GM12878 (cell line): ENCODE measurements at regions not wholly inside any gene's neighbourhood (a gene's known extent, or its start where the extent isn't known, plus 50 kb on each side); places are given as distances from the start of the nearest gene placed in this dataset.

Experiments
- ATAC-seq: fragments of 200-7000 bp; cut with Tn5 transposase; 3 replicates; pipeline ENCODE4 v1.9.1; 2020; ENCODE audit warnings: mild to moderate bottlenecking, moderate library complexity
- BruUV-seq: library from RNA; stranded (reverse); fragments of 400-500 nt; replicated peaks from 2 replicates; lab custom pipeline; 2021; lab: Mats Ljungman, UMichigan
- CTCF ChIA-PET: fragments of 300-600 bp; sonication (Branson Sonifier 250); formaldehyde crosslinking; extraction: SDS; loops from one replicate; lab custom pipeline; 2021; ENCODE audit warnings: inconsistent platforms; lab: Yijun Ruan, JAX
- POLR2A ChIA-PET: fragments of 350-600 bp; formaldehyde crosslinking; extraction: SDS; loops from one replicate; lab custom pipeline; 2021; ENCODE audit warnings: inconsistent platforms; lab: Charles Lee
- RAD21 ChIA-PET: fragments of 300-600 bp; sonication (Branson Sonifier 250); formaldehyde crosslinking; loops from one replicate; lab custom pipeline; 2023; ENCODE audit warnings: antibody characterized with exemption; ENCODE audit not compliant: unreplicated experiment; lab: Charles Lee
- SMC1A ChIA-PET: fragments of 300-600 bp; sonication (Branson Sonifier 250); formaldehyde crosslinking; loops from one replicate; lab custom pipeline; 2023; ENCODE audit not compliant: unreplicated experiment, uncharacterized antibody; lab: Charles Lee
- DNase-seq: peaks from one replicate; pipeline ENCODE4 v3.0.0-alpha.2; 2011; ENCODE audit warnings: low read depth, low spot score
- FAIRE-seq: peaks from 3 replicates; lab custom pipeline; 2011; peaks lifted over from hg19 to GRCh38; lab: Jason Lieb, UNC
- H2AFZ ChIP-seq: 2 replicates; pipeline ENCODE4 v1.6.0; 2011; ENCODE audit warnings: low read depth, low read length, control low read depth; ENCODE audit not compliant: control insufficient read depth
- H3K27ac ChIP-seq: 2 replicates; pipeline ENCODE4 v1.5.1; 2011; ENCODE audit warnings: control low read depth; ENCODE audit not compliant: control insufficient read depth, insufficient read depth
- H3K27me3 ChIP-seq, 2 experiments: replicated peaks in 1 of 2; 2 replicates each; pipeline versions ENCODE4 v1.6.0 to v1.6.1; 2011; ENCODE audit warnings: low read length in 1 of 2; ENCODE audit not compliant: control insufficient read depth in 2 of 2, insufficient read depth in 2 of 2
- H3K36me3 ChIP-seq, 2 experiments: 2 replicates each; pipeline ENCODE4 v1.5.1; 2011; ENCODE audit warnings: low read length in 1 of 2; ENCODE audit not compliant: control insufficient read depth in 2 of 2, insufficient read depth in 2 of 2
- H3K4me1 ChIP-seq: 2 replicates; pipeline ENCODE4 v1.6.1; 2011; ENCODE audit warnings: mild to moderate bottlenecking, low read length, moderate library complexity, mixed read lengths; ENCODE audit not compliant: control insufficient read depth, insufficient read depth
- H3K4me2 ChIP-seq: 2 replicates; pipeline ENCODE4 v1.6.0; 2011; ENCODE audit warnings: control low read depth; ENCODE audit not compliant: control insufficient read depth, insufficient read depth
- H3K4me3 ChIP-seq: fragments of 200-600 bp; sonication (generic); 2 replicates; pipeline ENCODE4 v1.5.1; 2016
- H3K79me2 ChIP-seq: 2 replicates; pipeline ENCODE4 v1.6.0; 2011; ENCODE audit warnings: low read length; ENCODE audit not compliant: control insufficient read depth, insufficient read depth
- H3K9ac ChIP-seq: 2 replicates; pipeline ENCODE4 v1.8.0; 2011; ENCODE audit warnings: low read length, control low read depth, mixed read lengths; ENCODE audit not compliant: control insufficient read depth, insufficient read depth
- H3K9me3 ChIP-seq: replicated peaks from 3 replicates; pipeline ENCODE4 v1.5.1; 2011; ENCODE audit warnings: mild to moderate bottlenecking, low read length; ENCODE audit not compliant: control insufficient read depth, insufficient read depth
- H4K20me1 ChIP-seq: 2 replicates; pipeline ENCODE4 v1.6.0; 2011; ENCODE audit not compliant: control insufficient read depth, insufficient read depth
- BACH1 ChIP-seq: fragments of 450-650 bp; IDR thresholded peaks from 2 replicates; pipeline ENCODE4 v1.6.1; 2017; ENCODE audit warnings: mild to moderate bottlenecking, borderline replicate concordance
- BMI1 ChIP-seq: fragments of 450-650 bp; IDR thresholded peaks from 2 replicates; pipeline ENCODE4 v1.6.1; 2016; ENCODE audit warnings: mild to moderate bottlenecking, moderate library complexity, borderline replicate concordance
- BRCA1 ChIP-seq: IDR thresholded peaks from 2 replicates; pipeline ENCODE4 v1.6.1; 2011; ENCODE audit warnings: low read depth, low read length, improper control_type of control experiment
- FOS ChIP-seq: IDR thresholded peaks from 3 replicates; pipeline ENCODE4 v1.6.1; 2011; ENCODE audit warnings: borderline replicate concordance; ENCODE audit not compliant: insufficient read length; ENCODE audit errors: extremely low read depth
- HDGF ChIP-seq: fragments of 450-650 bp; IDR thresholded peaks from 2 replicates; pipeline ENCODE4 v1.6.1; 2016; ENCODE audit warnings: antibody characterized with exemption
- MLLT1 ChIP-seq: fragments of 450-650 bp; IDR thresholded peaks from 2 replicates; pipeline ENCODE4 v1.6.1; 2016; ENCODE audit warnings: mild to moderate bottlenecking
- NBN ChIP-seq: fragments of 450-650 bp; IDR thresholded peaks from 2 replicates; pipeline ENCODE4 v1.6.1; 2016
- PAX8 ChIP-seq: fragments of 450-650 bp; IDR thresholded peaks from 2 replicates; pipeline ENCODE4 v1.6.1; 2017; ENCODE audit warnings: mild to moderate bottlenecking, moderate library complexity
- POLR2AphosphoS2 ChIP-seq: IDR thresholded peaks from 2 replicates; pipeline ENCODE4 v1.6.1; 2011; ENCODE audit warnings: low read depth, mild to moderate bottlenecking, low read length, improper control_type of control experiment, moderate library complexity
- PRDM15 ChIP-seq: fragments of 450-650 bp; formaldehyde crosslinking; IDR thresholded peaks from 2 replicates; pipeline ENCODE4 v1.4.0; 2020; ENCODE audit warnings: mild to moderate bottlenecking, moderate library complexity
- RCOR1 ChIP-seq: conservative IDR thresholded peaks from 2 replicates; pipeline ENCODE4 v1.6.1; 2012; ENCODE audit warnings: low read depth, low read length, improper control_type of control experiment
- RELA ChIP-seq: fragments of 450-650 bp; IDR thresholded peaks from 2 replicates; pipeline ENCODE4 v1.8.0; 2014; ENCODE audit warnings: borderline replicate concordance; ENCODE audit not compliant: partially characterized antibody
- SP1 ChIP-seq: IDR thresholded peaks from one replicate; pipeline ENCODE4 v1.6.1; 2011; ENCODE audit warnings: low read depth, low read length
- SPI1 ChIP-seq: IDR thresholded peaks from 2 replicates; pipeline ENCODE4 v1.6.1; 2011; ENCODE audit warnings: low read depth, mild to moderate bottlenecking, low read length, moderate library complexity, borderline replicate concordance; ENCODE audit not compliant: insufficient read depth
- SUZ12 ChIP-seq: fragments of 200-600 bp; sonication (generic); IDR thresholded peaks from one replicate; pipeline ENCODE4 v1.6.1; 2018; ENCODE audit warnings: antibody characterized with exemption, mild to moderate bottlenecking; ENCODE audit not compliant: unreplicated experiment
- TCF3 ChIP-seq: IDR thresholded peaks from 2 replicates; pipeline ENCODE4 v1.6.1; 2012; ENCODE audit warnings: low read depth, mild to moderate bottlenecking, low read length, borderline replicate concordance; ENCODE audit not compliant: insufficient read depth
- ZNF274 ChIP-seq: IDR thresholded peaks from one replicate; pipeline ENCODE4 v1.8.0; 2011; ENCODE audit not compliant: insufficient read length, insufficient read depth
- ZNF622 ChIP-seq: fragments of 450-650 bp; IDR thresholded peaks from 2 replicates; pipeline ENCODE4 v1.6.1; 2017; ENCODE audit warnings: mild to moderate bottlenecking, inconsistent platforms
- ZZZ3 ChIP-seq: IDR thresholded peaks from 2 replicates; pipeline ENCODE4 v1.6.1; 2011; ENCODE audit warnings: low read depth; ENCODE audit not compliant: control insufficient read depth, insufficient read length
- WGBS: methylation state at CpG from one replicate; pipeline ENCODE4 v1.1.6; 2016; ENCODE audit warnings: low lambda C conversion rate; ENCODE audit not compliant: insufficient replicate concordance, insufficient coverage; ENCODE audit errors: missing lambda C conversion rate; 5-methylcytosine and 5-hydroxymethylcytosine counted together
- in situ Hi-C: fragments of 300-500 bp; cut with MboI; formaldehyde crosslinking; loops from 9 replicates; pipeline ENCODE4 v1.14.3; 2018; ENCODE audit warnings: mixed read lengths
- intact Hi-C: fragments of 100-400 bp; cut with micrococcal nuclease; formaldehyde crosslinking; loops from one replicate; pipeline ENCODE4 v1.14.2; 2022; ENCODE audit not compliant: unreplicated experiment
- TF ChIP-seq, protein P1 (sequence below): fragments of 450-650 bp; conservative IDR thresholded peaks from 2 replicates; pipeline ENCODE4 v1.6.1; 2017; ENCODE audit warnings: mild to moderate bottlenecking, moderate library complexity

DNA sequence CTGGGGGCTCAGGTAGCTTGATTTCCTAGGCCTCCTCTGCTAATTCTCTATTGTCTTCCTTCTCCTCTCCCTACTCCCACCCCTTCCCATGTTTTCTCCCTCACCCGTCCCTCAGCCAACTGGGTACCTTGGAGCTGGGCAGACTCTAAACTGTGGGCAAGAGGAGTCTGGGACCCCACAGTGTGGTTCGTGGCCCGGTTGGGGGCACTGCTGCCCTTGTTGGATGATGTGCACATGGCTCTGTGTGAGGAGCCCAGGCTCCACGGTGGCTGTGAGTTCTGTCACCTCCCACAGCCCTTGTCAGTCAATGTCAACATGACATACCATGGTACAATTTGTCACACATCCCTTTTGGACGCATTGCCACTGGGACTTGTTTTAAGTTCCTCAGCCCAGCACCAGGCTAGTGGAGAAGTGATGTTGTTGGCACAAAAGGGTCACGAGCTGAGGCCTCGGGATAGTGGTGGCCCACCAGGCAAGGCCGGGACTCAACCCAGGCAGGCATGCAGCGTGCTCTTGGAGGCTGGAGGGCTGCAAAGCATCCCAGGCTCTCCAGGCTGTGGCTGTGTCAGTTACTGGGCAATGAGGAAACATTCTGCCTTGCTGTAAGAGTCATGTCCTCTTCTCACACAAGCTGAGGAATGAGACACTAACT is 142.3 kb downstream of the TLE3 start:
- peak; percentile 30; the same call in 1 of the 3 replicates for ATAC-seq
- no peak for TF ChIP-seq ZNF622
- TF ChIP-seq PAX8, result no peak
- TF ChIP-seq ZNF274, result no peak
- TF ChIP-seq SPI1, result no peak
- no peak for TF ChIP-seq RELA
- TF ChIP-seq BMI1, result no peak
- no peak for TF ChIP-seq MLLT1
- TF ChIP-seq SUZ12, result no peak
- no peak for TF ChIP-seq BACH1
- TF ChIP-seq SP1, result no peak
- TF ChIP-seq BRCA1, result no peak
- TF ChIP-seq, protein P1, sequence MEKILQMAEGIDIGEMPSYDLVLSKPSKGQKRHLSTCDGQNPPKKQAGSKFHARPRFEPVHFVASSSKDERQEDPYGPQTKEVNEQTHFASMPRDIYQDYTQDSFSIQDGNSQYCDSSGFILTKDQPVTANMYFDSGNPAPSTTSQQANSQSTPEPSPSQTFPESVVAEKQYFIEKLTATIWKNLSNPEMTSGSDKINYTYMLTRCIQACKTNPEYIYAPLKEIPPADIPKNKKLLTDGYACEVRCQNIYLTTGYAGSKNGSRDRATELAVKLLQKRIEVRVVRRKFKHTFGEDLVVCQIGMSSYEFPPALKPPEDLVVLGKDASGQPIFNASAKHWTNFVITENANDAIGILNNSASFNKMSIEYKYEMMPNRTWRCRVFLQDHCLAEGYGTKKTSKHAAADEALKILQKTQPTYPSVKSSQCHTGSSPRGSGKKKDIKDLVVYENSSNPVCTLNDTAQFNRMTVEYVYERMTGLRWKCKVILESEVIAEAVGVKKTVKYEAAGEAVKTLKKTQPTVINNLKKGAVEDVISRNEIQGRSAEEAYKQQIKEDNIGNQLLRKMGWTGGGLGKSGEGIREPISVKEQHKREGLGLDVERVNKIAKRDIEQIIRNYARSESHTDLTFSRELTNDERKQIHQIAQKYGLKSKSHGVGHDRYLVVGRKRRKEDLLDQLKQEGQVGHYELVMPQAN, result no peak
- no peak for TF ChIP-seq PRDM15 (CRISPR knock-in tag)
- no peak for TF ChIP-seq POLR2AphosphoS2
- no peak for TF ChIP-seq NBN
- no peak for TF ChIP-seq ZZZ3
- no peak for TF ChIP-seq RCOR1
- no peak for TF ChIP-seq FOS
- TF ChIP-seq HDGF, result no peak
- no peak for TF ChIP-seq TCF3

More for the DNA sequence above, 142.3 kb downstream of the TLE3 start:
- H3K9ac ChIP-seq, result no peak overlapping the region
- ChIA-PET POLR2A (no interaction called here), CTCF (interaction anchor here (0.6 kb wide), 1 partner anchor 338 kb away, joined by 3 read pairs; no protein-coding TSS in a partner anchor), SMC1A (no interaction called here), RAD21 (no interaction called here)
- intact Hi-C loops, result no loop called here
- no peak overlapping the region for H3K27ac ChIP-seq
- no TSS peak for BruUV-seq
- in situ Hi-C loops, result no loop called here
- FAIRE-seq (no peak), DNase-seq (no peak)
- H3K27me3 ChIP-seq, result no peaks in the 10 kb centered on the region
- no peaks in the 10 kb centered on the region for H3K9me3 ChIP-seq
- no peak overlapping the region for H3K4me2 ChIP-seq
- H3K4me1 ChIP-seq, result no peaks in the 10 kb centered on the region
- no peaks in the 10 kb centered on the region for H4K20me1 ChIP-seq
- WGBS, result 44% methylated on average over 9 of the region's 9 CpGs
- H3K79me2 ChIP-seq, result no peaks in the 10 kb centered on the region
- no peak overlapping the region for H3K4me3 ChIP-seq
- no peaks in the 10 kb centered on the region for H3K36me3 ChIP-seq
- H2AFZ ChIP-seq, result no peak overlapping the region
